ENCODE measurements at regions not wholly inside any gene's neighbourhood (a gene's known extent, or its start where the extent isn't known, plus 50 kb on each side); places are given as distances from the start of the nearest gene placed in this dataset.

GRCh38 chr3:26515351-26515750 lies 107.2 kb upstream of the LRRC3B start:
- no peak overlapping the region for H3K4me3 ChIP-seq
- no peak for DNase-seq
- H3K27me3 ChIP-seq, result no peaks in the 10 kb centered on the region
- TF ChIP-seq POLR2A (IDR thresholded peaks at IDR 0.05) (no peak), CTCF (IDR thresholded peaks at IDR 0.05) (no peak)
- no peaks in the 10 kb centered on the region for H3K36me3 ChIP-seq
- no peaks in the 10 kb centered on the region for H3K9me3 ChIP-seq
- no peaks in the 10 kb centered on the region for H3K4me1 ChIP-seq
- no peak overlapping the region for H3K27ac ChIP-seq

- TF ChIP-seq POLR2A (IDR thresholded peaks at IDR 0.05) (no peak), CTCF (IDR thresholded peaks at IDR 0.05) (no peak)
- H3K27me3 ChIP-seq, result no peaks in the 10 kb centered on the region
These were observed 101.3 kb upstream of the LRRC3B start for GRCh38 chr3:26521261-26521660.

GRCh38 chr3:26522919-26523318 lies 99.7 kb upstream of the LRRC3B start:
- DNase-seq, result no peak
- Histone ChIP-seq H3K4me3 (no peak overlapping the region), H3K27me3 (no peaks in the 10 kb centered on the region), H3K36me3 (no peaks in the 10 kb centered on the region), H3K9me3 (no peaks in the 10 kb centered on the region), H3K27ac (no peak overlapping the region), H3K4me1 (no peaks in the 10 kb centered on the region)
- no peak for TF ChIP-seq CTCF (IDR thresholded peaks at IDR 0.05)
- TF ChIP-seq POLR2A (IDR thresholded peaks at IDR 0.05), result no peak

More at GRCh38 chr3:26521261-26521660, 101.3 kb upstream of the LRRC3B start:
- no peaks in the 10 kb centered on the region for H3K4me1 ChIP-seq
- DNase-seq, result no peak
- H3K9me3 ChIP-seq, result no peaks in the 10 kb centered on the region
- H3K4me3 ChIP-seq, result no peak overlapping the region
- no peak overlapping the region for H3K27ac ChIP-seq
- H3K36me3 ChIP-seq, result no peaks in the 10 kb centered on the region

GRCh38 chr3:26525013-26525412 lies 97.6 kb upstream of the LRRC3B start:
- Histone ChIP-seq H3K27me3 (no peaks in the 10 kb centered on the region), H3K36me3 (no peaks in the 10 kb centered on the region), H3K27ac (no peak overlapping the region), H3K4me1 (no peaks in the 10 kb centered on the region), H3K9me3 (no peaks in the 10 kb centered on the region), H3K4me3 (no peak overlapping the region)
- DNase-seq, result no peak
- TF ChIP-seq POLR2A (IDR thresholded peaks at IDR 0.05), result no peak

GRCh38 chr3:26535151-26535550 lies 87.4 kb upstream of the LRRC3B start:
- H3K4me3 ChIP-seq, result no peak overlapping the region
- no peaks in the 10 kb centered on the region for H3K36me3 ChIP-seq
- no peak for DNase-seq
- no peaks in the 10 kb centered on the region for H3K27me3 ChIP-seq
- no peaks in the 10 kb centered on the region for H3K4me1 ChIP-seq
- no peaks in the 10 kb centered on the region for H3K9me3 ChIP-seq
- TF ChIP-seq CTCF (IDR thresholded peaks at IDR 0.05) (no peak), POLR2A (IDR thresholded peaks at IDR 0.05) (no peak)
- no peak overlapping the region for H3K27ac ChIP-seq

GRCh38 chr3:26536955-26537354 lies 85.6 kb upstream of the LRRC3B start:
- H3K27ac ChIP-seq, result no peak overlapping the region
- H3K36me3 ChIP-seq, result no peaks in the 10 kb centered on the region
- H3K27me3 ChIP-seq, result no peaks in the 10 kb centered on the region
- TF ChIP-seq CTCF (IDR thresholded peaks at IDR 0.05) (no peak), POLR2A (IDR thresholded peaks at IDR 0.05) (no peak)
- H3K4me1 ChIP-seq, result no peaks in the 10 kb centered on the region
- H3K9me3 ChIP-seq, result no peaks in the 10 kb centered on the region
- no peak for DNase-seq
- H3K4me3 ChIP-seq, result no peak overlapping the region
